ENCODE measurements at regions not wholly inside any gene's neighbourhood (a gene's known extent, or its start where the extent isn't known, plus 50 kb on each side); places are given as distances from the start of the nearest gene placed in this dataset.

GRCh38 chr2:147396890-147397289 is 447.9 kb upstream of the ACVR2A start:
- DNase-seq: no peak

- DNase-seq: no peak
These were observed 450.5 kb upstream of the ACVR2A start for GRCh38 chr2:147394179-147394790.

GRCh38 chr2:147392180-147392579 is 452.6 kb upstream of the ACVR2A start:
- no peak for DNase-seq

GRCh38 chr2:147390475-147390874 is 454.4 kb upstream of the ACVR2A start:
- no peak for DNase-seq

GRCh38 chr2:147389218-147389617 is 455.6 kb upstream of the ACVR2A start:
- DNase-seq: no peak

GRCh38 chr2:147388217-147388616 is 456.6 kb upstream of the ACVR2A start:
- DNase-seq: no peak

- DNase-seq: no peak
These were observed 458.5 kb upstream of the ACVR2A start for GRCh38 chr2:147386284-147386683.

GRCh38 chr2:147385600-147385999 is 459.2 kb upstream of the ACVR2A start:
- DNase-seq: no peak

GRCh38 chr2:147384659-147385058 is 460.2 kb upstream of the ACVR2A start:
- DNase-seq: no peak

- no peak for DNase-seq
These were observed 462.4 kb upstream of the ACVR2A start for GRCh38 chr2:147382322-147382948.

GRCh38 chr2:147378403-147378802 is 466.4 kb upstream of the ACVR2A start:
- DNase-seq: no peak

GRCh38 chr2:147375073-147375472 is 469.8 kb upstream of the ACVR2A start:
- DNase-seq: no peak

GRCh38 chr2:147374423-147374811 is 470.4 kb upstream of the ACVR2A start:
- DNase-seq: no peak

GRCh38 chr2:147373800-147374422 is 470.9 kb upstream of the ACVR2A start:
- DNase-seq: no peak

- no peak for DNase-seq
These were observed 476.5 kb upstream of the ACVR2A start for GRCh38 chr2:147368306-147368705.

GRCh38 chr2:147366279-147366678 is 478.6 kb upstream of the ACVR2A start:
- no peak for DNase-seq

GRCh38 chr2:147365622-147366021 is 479.2 kb upstream of the ACVR2A start:
- DNase-seq: no peak

GRCh38 chr2:147364597-147364996 is 480.2 kb upstream of the ACVR2A start:
- peak; percentile 39 for DNase-seq

GRCh38 chr2:147363181-147363580 is 481.6 kb upstream of the ACVR2A start:
- DNase-seq: no peak

GRCh38 chr2:147358375-147358774 is 486.5 kb upstream of the ACVR2A start:
- no peak for DNase-seq

GRCh38 chr2:147356157-147356556 is 488.7 kb upstream of the ACVR2A start:
- peak; percentile 3 for DNase-seq

- no peak for DNase-seq
These were observed 489.1 kb upstream of the ACVR2A start for GRCh38 chr2:147355706-147356105.

- no peak for DNase-seq
These were observed 491.8 kb upstream of the ACVR2A start for GRCh38 chr2:147353072-147353381.

- no peak for DNase-seq
These were observed 492.4 kb upstream of the ACVR2A start for GRCh38 chr2:147352264-147353071.

Data from CD4-positive, alpha-beta T cell treated with Interleukin-10 for 1 hour (primary cell).